Esophagus muscularis mucosa (tissue), 4 donors: ENCODE measurements at regions not wholly inside any gene's neighbourhood (a gene's known extent, or its start where the extent isn't known, plus 50 kb on each side); places are given as distances from the start of the nearest gene placed in this dataset.

Experiments
- EP300 ChIP-seq: sonication (generic); formaldehyde crosslinking; IDR thresholded peaks from one replicate; pipeline ENCODE4 v1.6.1; 2017; ENCODE audit warnings: antibody characterized with exemption
- POLR2A ChIP-seq: fragments of 450-650 bp; IDR thresholded peaks from one replicate; pipeline ENCODE4 v1.6.1; 2017; ENCODE audit warnings: antibody characterized with exemption, moderate library complexity, mild to moderate bottlenecking, low read depth
- TF ChIP-seq, protein P1 (sequence below), 3 experiments: fragments of 200-600 bp in 2 of 3; fragments of 450-650 bp in 1 of 3; sonication (generic) in 2 of 3; IDR thresholded peaks; one replicate each; pipeline ENCODE4 v1.5.1; 2017 to 2019; ENCODE audit warnings: antibody characterized with exemption in 3 of 3, mild to moderate bottlenecking in 2 of 3, moderate library complexity in 1 of 3

DNA sequence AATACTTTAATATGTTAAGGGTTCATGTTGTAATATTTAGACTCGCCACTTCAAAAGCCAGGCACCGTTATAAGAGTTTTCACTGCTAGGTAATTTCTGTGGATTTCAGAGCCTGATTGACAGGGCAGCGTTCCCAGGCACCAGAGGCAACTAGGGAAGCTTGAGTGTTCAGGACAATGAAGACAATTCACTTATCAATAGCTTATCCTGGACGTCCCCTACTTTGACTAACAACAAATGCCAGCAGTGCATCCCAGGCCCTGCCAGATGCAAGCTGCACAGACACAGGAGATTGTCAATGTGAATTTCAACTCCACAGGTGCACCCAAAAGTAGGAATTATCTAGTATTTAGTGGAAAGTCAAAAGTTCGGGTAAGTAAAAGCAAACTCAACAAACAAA is 179.3 kb upstream of the GYPC start:
- TF ChIP-seq, protein P1, sequence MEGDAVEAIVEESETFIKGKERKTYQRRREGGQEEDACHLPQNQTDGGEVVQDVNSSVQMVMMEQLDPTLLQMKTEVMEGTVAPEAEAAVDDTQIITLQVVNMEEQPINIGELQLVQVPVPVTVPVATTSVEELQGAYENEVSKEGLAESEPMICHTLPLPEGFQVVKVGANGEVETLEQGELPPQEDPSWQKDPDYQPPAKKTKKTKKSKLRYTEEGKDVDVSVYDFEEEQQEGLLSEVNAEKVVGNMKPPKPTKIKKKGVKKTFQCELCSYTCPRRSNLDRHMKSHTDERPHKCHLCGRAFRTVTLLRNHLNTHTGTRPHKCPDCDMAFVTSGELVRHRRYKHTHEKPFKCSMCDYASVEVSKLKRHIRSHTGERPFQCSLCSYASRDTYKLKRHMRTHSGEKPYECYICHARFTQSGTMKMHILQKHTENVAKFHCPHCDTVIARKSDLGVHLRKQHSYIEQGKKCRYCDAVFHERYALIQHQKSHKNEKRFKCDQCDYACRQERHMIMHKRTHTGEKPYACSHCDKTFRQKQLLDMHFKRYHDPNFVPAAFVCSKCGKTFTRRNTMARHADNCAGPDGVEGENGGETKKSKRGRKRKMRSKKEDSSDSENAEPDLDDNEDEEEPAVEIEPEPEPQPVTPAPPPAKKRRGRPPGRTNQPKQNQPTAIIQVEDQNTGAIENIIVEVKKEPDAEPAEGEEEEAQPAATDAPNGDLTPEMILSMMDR (IDR thresholded peaks at IDR 0.05), result no peak
- TF ChIP-seq POLR2A (no peak), EP300 (no peak)
